Endothelial cell of umbilical vein (primary cell): ENCODE measurements at regions not wholly inside any gene's neighbourhood (a gene's known extent, or its start where the extent isn't known, plus 50 kb on each side); places are given as distances from the start of the nearest gene placed in this dataset.

Experiments used
- BruUV-seq: library from RNA; stranded (reverse); fragments of 400-500 nt; replicated peaks from 2 replicates; lab custom pipeline; 2021; lab: Mats Ljungman, UMichigan
- CTCF ChIA-PET: fragments of 300-600, 350-600 bp; sonication (Branson Sonifier 250); formaldehyde crosslinking; loops from one replicate; lab custom pipeline; 2021; ENCODE audit warnings: antibody characterized with exemption, inconsistent platforms; lab: Charles Lee
- POLR2A ChIA-PET: fragments of 300-600, 350-600 bp; sonication (Branson Sonifier 250); formaldehyde crosslinking; loops from one replicate; lab custom pipeline; 2021; ENCODE audit warnings: antibody characterized with exemption, inconsistent platforms; lab: Charles Lee
- DNase-seq: peaks from one replicate; pipeline ENCODE4 v3.0.0-alpha.2; 2011; ENCODE audit warnings: low read depth, low spot score
- FAIRE-seq: peaks from 2 replicates; lab custom pipeline; 2011; peaks lifted over from hg19 to GRCh38; lab: Jason Lieb, UNC
- H2AFZ ChIP-seq: 2 replicates; pipeline ENCODE4 v1.6.0; 2012; ENCODE audit warnings: low read depth, low read length, control low read depth, inconsistent platforms
- H3K27ac ChIP-seq: 2 replicates; pipeline ENCODE4 v1.5.1; 2011; ENCODE audit warnings: low read depth, mild to moderate bottlenecking, control low read depth, low read length, moderate library complexity; ENCODE audit not compliant: insufficient read depth
- H3K27me3 ChIP-seq, 2 experiments: 2 replicates each; pipeline versions ENCODE4 v1.6.0 to v1.6.1; 2011; ENCODE audit warnings: low read length in 2 of 2, mixed read lengths in 1 of 2; ENCODE audit not compliant: control insufficient read depth in 2 of 2, insufficient read depth in 2 of 2
- H3K36me3 ChIP-seq, 2 experiments: 2 replicates in 1 of 2; 3 replicates in 1 of 2; pipeline ENCODE4 v1.5.1; 2011; ENCODE audit warnings: low read length in 2 of 2, mild to moderate bottlenecking in 1 of 2, moderate library complexity in 1 of 2; ENCODE audit not compliant: control insufficient read depth in 2 of 2, insufficient read depth in 2 of 2; ENCODE audit errors: extremely low read depth in 1 of 2
- H3K4me1 ChIP-seq: 3 replicates; pipeline ENCODE4 v1.5.1; 2011; ENCODE audit warnings: mild to moderate bottlenecking, low read length; ENCODE audit not compliant: control insufficient read depth, insufficient read depth; ENCODE audit errors: extremely low read depth
- H3K4me2 ChIP-seq: 2 replicates; pipeline ENCODE4 v1.6.1; 2011; ENCODE audit warnings: low read length, control low read depth, mixed read lengths; ENCODE audit not compliant: insufficient read depth
- H3K4me3 ChIP-seq, 3 experiments: fragments of 200-600 bp in 1 of 3; sonication (generic), shearing (Covaris generic) in 1 of 3; replicated peaks in 1 of 3; 2 replicates each; pipeline ENCODE4 v1.5.1; 2011 to 2016; ENCODE audit warnings: control low read depth in 3 of 3, low read length in 3 of 3, mild to moderate bottlenecking in 2 of 3, inconsistent platforms in 1 of 3, low read depth in 1 of 3, moderate library complexity in 1 of 3; ENCODE audit not compliant: insufficient read depth in 1 of 3
- H3K79me2 ChIP-seq: 2 replicates; pipeline ENCODE4 v1.6.0; 2012; ENCODE audit warnings: low read length, inconsistent platforms; ENCODE audit not compliant: control insufficient read depth, insufficient read depth
- H3K9ac ChIP-seq: replicated peaks from 2 replicates; pipeline ENCODE3; 2011; ENCODE audit warnings: low read length, control low read depth; ENCODE audit not compliant: insufficient read depth; ENCODE audit errors: extremely low read depth
- H3K9me1 ChIP-seq: replicated peaks from 3 replicates; pipeline ENCODE4 v1.6.0; 2011; ENCODE audit warnings: mild to moderate bottlenecking, low read length; ENCODE audit not compliant: control insufficient read depth, insufficient read depth; ENCODE audit errors: extremely low read depth
- H3K9me3 ChIP-seq: replicated peaks from 2 replicates; pipeline ENCODE4 v1.5.1; 2012; ENCODE audit warnings: low read length, inconsistent platforms; ENCODE audit not compliant: control insufficient read depth, insufficient read depth
- H4K20me1 ChIP-seq: replicated peaks from 2 replicates; pipeline ENCODE3; 2011; ENCODE audit warnings: mild to moderate bottlenecking, low read length; ENCODE audit not compliant: control insufficient read depth, insufficient read depth; ENCODE audit errors: extremely low read depth
- EZH2 ChIP-seq: IDR thresholded peaks from 2 replicates; pipeline ENCODE4 v1.6.1; 2012; ENCODE audit warnings: borderline replicate concordance, low read depth, mild to moderate bottlenecking, moderate library complexity, low read length, inconsistent platforms; ENCODE audit not compliant: severe bottlenecking
- FOS ChIP-seq: IDR thresholded peaks from 2 replicates; pipeline ENCODE4 v1.6.1; 2011; ENCODE audit warnings: mild to moderate bottlenecking, low read length, moderate library complexity, borderline replicate concordance; ENCODE audit not compliant: insufficient read depth
- GATA2 ChIP-seq: IDR thresholded peaks from 2 replicates; pipeline ENCODE4 v1.7.0; 2011; ENCODE audit warnings: low read depth, mild to moderate bottlenecking, moderate library complexity, mixed read lengths, low read length; ENCODE audit not compliant: insufficient read length, insufficient read depth
- JUN ChIP-seq: IDR thresholded peaks from 2 replicates; pipeline ENCODE4 v1.6.1; 2011; ENCODE audit warnings: borderline replicate concordance, low read depth; ENCODE audit not compliant: insufficient read length, insufficient read depth
- MYC ChIP-seq: IDR thresholded peaks from one replicate; pipeline ENCODE4 v1.6.1; 2011; ENCODE audit warnings: mild to moderate bottlenecking, low read depth, low read length
- POLR2A ChIP-seq: IDR thresholded peaks from 2 replicates; pipeline ENCODE4 v1.6.1; 2012; ENCODE audit warnings: low read depth, mild to moderate bottlenecking, control low read depth, low read length
- POLR2AphosphoS5 ChIP-seq: IDR thresholded peaks from 2 replicates; pipeline ENCODE4 v1.6.1; 2012; ENCODE audit warnings: low read depth, mild to moderate bottlenecking, control low read depth, low read length, moderate library complexity; ENCODE audit not compliant: insufficient read depth
- dilution Hi-C: fragments of 300-500 bp; cut with MboI; formaldehyde crosslinking; loops from one replicate; pipeline ENCODE4 v1.15.0; 2019; ENCODE audit warnings: low sequenced_read_pairs; ENCODE audit not compliant: extremely low pct_ligation_motif_present
- intact Hi-C: fragments of 100-400 bp; cut with micrococcal nuclease; formaldehyde crosslinking; loops from one replicate; pipeline ENCODE4 v1.10.0; 2022
- TF ChIP-seq, protein P1 (sequence below), 2 donors: IDR thresholded peaks; 1 replicate in 1 of 2; 2 replicates in 1 of 2; pipeline ENCODE4 v1.5.1; 2011; ENCODE audit warnings: low read length in 2 of 2, mild to moderate bottlenecking in 2 of 2, moderate library complexity in 2 of 2, control low read depth in 1 of 2, inconsistent platforms in 1 of 2, low read depth in 1 of 2; ENCODE audit not compliant: insufficient read depth in 1 of 2; ENCODE audit errors: extremely low read depth in 1 of 2

GRCh38 chr12:131452444-131452860 lies 258.4 kb upstream of the SFSWAP start:
- Histone ChIP-seq H3K4me3 (no peak overlapping the region), H3K9me3 (no peaks in the 10 kb centered on the region), H3K4me2 (no peak overlapping the region), H3K79me2 (no peaks in the 10 kb centered on the region), H3K9ac (no peak overlapping the region), H3K27ac (no peak overlapping the region), H2AFZ (no peak overlapping the region), H3K27me3 (no peaks in the 10 kb centered on the region), H3K9me1 (no peaks in the 10 kb centered on the region), H4K20me1 (no peaks in the 10 kb centered on the region), H3K4me1 (no peaks in the 10 kb centered on the region), H3K36me3 (no peaks in the 10 kb centered on the region)
- no TSS peak for BruUV-seq
- DNase-seq (no peak), FAIRE-seq (no peak)
- dilution Hi-C loops = no loop called here
- ChIA-PET POLR2A (no interaction called here), CTCF (no interaction called here)
- intact Hi-C loops = no loop called here
- no peak for TF ChIP-seq MYC
- TF ChIP-seq POLR2AphosphoS5 = no peak
- TF ChIP-seq FOS = no peak
- TF ChIP-seq, protein P1, sequence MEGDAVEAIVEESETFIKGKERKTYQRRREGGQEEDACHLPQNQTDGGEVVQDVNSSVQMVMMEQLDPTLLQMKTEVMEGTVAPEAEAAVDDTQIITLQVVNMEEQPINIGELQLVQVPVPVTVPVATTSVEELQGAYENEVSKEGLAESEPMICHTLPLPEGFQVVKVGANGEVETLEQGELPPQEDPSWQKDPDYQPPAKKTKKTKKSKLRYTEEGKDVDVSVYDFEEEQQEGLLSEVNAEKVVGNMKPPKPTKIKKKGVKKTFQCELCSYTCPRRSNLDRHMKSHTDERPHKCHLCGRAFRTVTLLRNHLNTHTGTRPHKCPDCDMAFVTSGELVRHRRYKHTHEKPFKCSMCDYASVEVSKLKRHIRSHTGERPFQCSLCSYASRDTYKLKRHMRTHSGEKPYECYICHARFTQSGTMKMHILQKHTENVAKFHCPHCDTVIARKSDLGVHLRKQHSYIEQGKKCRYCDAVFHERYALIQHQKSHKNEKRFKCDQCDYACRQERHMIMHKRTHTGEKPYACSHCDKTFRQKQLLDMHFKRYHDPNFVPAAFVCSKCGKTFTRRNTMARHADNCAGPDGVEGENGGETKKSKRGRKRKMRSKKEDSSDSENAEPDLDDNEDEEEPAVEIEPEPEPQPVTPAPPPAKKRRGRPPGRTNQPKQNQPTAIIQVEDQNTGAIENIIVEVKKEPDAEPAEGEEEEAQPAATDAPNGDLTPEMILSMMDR (IDR thresholded peaks at IDR 0.05; ENCODE audit: extremely low read depth in 1 of 2, insufficient read depth in 1 of 2, low read depth in 1 of 2, low read length in 2 of 2) = no peak
- TF ChIP-seq JUN = no peak
- no peak for TF ChIP-seq EZH2
- no peak for TF ChIP-seq GATA2
- no peak for TF ChIP-seq POLR2A
